ENCODE measurements at regions not wholly inside any gene's neighbourhood (a gene's known extent, or its start where the extent isn't known, plus 50 kb on each side); places are given as distances from the start of the nearest gene placed in this dataset.

DNA sequence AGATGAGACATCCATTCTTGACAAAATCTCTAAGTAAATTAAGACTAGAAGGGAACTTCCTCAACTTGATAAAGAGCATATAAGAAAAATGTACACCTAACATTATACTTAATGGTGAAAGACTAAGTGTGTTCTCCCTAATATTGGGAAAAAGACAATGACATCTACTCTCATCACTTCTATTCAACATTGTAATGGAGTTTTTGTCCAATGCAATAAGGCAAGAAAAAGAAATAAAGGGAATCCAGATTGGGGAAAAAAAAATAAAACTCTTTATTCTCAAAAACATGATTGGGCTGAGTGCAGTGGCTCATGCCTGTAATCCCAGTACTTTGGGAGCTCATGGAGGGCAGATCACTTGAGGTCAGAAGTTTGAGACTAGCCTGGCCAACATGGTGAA is 131.1 kb upstream of the JUN start:
- no peak overlapping the region for H3K4me3 ChIP-seq (ENCODE audit: low read depth, low read length, poor library complexity, severe bottlenecking)
- no peaks in the 10 kb centered on the region for H3K4me1 ChIP-seq (ENCODE audit: insufficient read depth, low read length, poor library complexity, severe bottlenecking)
- H3K27me3 ChIP-seq (replicated peaks; ENCODE audit: insufficient read depth, low read depth, low read length, poor library complexity), result no peaks in the 10 kb centered on the region
- no peak overlapping the region for H3K27ac ChIP-seq (ENCODE audit: low read depth, low read length, poor library complexity, severe bottlenecking)
- no peak for TF ChIP-seq EZH2 (IDR thresholded peaks at IDR 0.05; ENCODE audit: borderline replicate concordance, low read depth, low read length, poor library complexity, severe bottlenecking)
- TF ChIP-seq, protein P1, sequence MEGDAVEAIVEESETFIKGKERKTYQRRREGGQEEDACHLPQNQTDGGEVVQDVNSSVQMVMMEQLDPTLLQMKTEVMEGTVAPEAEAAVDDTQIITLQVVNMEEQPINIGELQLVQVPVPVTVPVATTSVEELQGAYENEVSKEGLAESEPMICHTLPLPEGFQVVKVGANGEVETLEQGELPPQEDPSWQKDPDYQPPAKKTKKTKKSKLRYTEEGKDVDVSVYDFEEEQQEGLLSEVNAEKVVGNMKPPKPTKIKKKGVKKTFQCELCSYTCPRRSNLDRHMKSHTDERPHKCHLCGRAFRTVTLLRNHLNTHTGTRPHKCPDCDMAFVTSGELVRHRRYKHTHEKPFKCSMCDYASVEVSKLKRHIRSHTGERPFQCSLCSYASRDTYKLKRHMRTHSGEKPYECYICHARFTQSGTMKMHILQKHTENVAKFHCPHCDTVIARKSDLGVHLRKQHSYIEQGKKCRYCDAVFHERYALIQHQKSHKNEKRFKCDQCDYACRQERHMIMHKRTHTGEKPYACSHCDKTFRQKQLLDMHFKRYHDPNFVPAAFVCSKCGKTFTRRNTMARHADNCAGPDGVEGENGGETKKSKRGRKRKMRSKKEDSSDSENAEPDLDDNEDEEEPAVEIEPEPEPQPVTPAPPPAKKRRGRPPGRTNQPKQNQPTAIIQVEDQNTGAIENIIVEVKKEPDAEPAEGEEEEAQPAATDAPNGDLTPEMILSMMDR (conservative IDR thresholded peaks at IDR 0.05; ENCODE audit: low read depth, low read length), result no peak
- DNase-seq (ENCODE audit: low spot score), result no peak
- CTCF ChIA-PET, result no interaction called here
- H3K36me3 ChIP-seq (ENCODE audit: insufficient read depth, low read length, poor library complexity, severe bottlenecking), result no peaks in the 10 kb centered on the region
- intact Hi-C loops (cut with micrococcal nuclease; ENCODE audit: unreplicated experiment), result no loop called here
- H3K9me3 ChIP-seq (ENCODE audit: low read depth, low read length, poor library complexity, severe bottlenecking), result peaks cover 4% of the 10 kb centered on the region
- BruUV-seq (replicated peaks), result no TSS peak
- POLR2A ChIA-PET (ENCODE audit: low non-redundant PET), result no interaction called here

DNA sequence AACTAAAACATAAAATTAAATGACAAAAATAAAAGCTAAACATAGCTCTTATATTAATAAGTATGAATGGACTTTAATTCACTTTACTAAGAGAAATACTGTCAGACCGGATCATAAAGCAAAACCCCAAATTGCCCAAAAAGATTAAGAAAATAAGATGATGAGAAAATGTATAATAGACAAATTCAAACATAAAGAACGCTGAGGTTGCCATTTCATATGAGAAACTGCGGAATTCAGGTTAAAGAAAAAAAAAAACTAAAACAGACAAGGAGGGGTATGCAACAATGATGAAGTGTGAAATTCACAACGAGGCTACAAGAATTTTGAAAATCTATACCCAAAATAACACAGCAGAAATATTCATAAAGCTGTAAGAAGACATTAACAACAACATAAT is 133.6 kb upstream of the JUN start:
- Histone ChIP-seq H3K4me3 (ENCODE audit: low read depth, low read length, poor library complexity, severe bottlenecking) (no peak overlapping the region), H3K9me3 (ENCODE audit: low read depth, low read length, poor library complexity, severe bottlenecking) (peaks cover 4% of the 10 kb centered on the region), H3K4me1 (ENCODE audit: insufficient read depth, low read length, poor library complexity, severe bottlenecking) (no peaks in the 10 kb centered on the region), H3K36me3 (ENCODE audit: insufficient read depth, low read length, poor library complexity, severe bottlenecking) (no peaks in the 10 kb centered on the region), H3K27ac (ENCODE audit: low read depth, low read length, poor library complexity, severe bottlenecking) (no peak overlapping the region), H3K27me3 (replicated peaks; ENCODE audit: insufficient read depth, low read depth, low read length, poor library complexity) (no peaks in the 10 kb centered on the region)
- no peak for DNase-seq (ENCODE audit: low spot score)
- ChIA-PET POLR2A (ENCODE audit: low non-redundant PET) (no interaction called here), CTCF (no interaction called here)
- no TSS peak for BruUV-seq (replicated peaks)
- no peak for TF ChIP-seq EZH2 (IDR thresholded peaks at IDR 0.05; ENCODE audit: borderline replicate concordance, low read depth, low read length, poor library complexity, severe bottlenecking)
- TF ChIP-seq, protein P1 (conservative IDR thresholded peaks at IDR 0.05; ENCODE audit: low read depth, low read length), result no peak
- intact Hi-C loops (cut with micrococcal nuclease; ENCODE audit: unreplicated experiment), result no loop called here

GRCh38 chr1:58919226-58919958 is 135.5 kb upstream of the JUN start:
- DNase-seq (ENCODE audit: low spot score), result no peak
- POLR2A ChIA-PET (ENCODE audit: low non-redundant PET), result no interaction called here
- Histone ChIP-seq H3K27ac (ENCODE audit: low read depth, low read length, poor library complexity, severe bottlenecking) (no peak overlapping the region), H3K4me1 (ENCODE audit: insufficient read depth, low read length, poor library complexity, severe bottlenecking) (no peaks in the 10 kb centered on the region), H3K27me3 (replicated peaks; ENCODE audit: insufficient read depth, low read depth, low read length, poor library complexity) (no peaks in the 10 kb centered on the region), H3K4me3 (ENCODE audit: low read depth, low read length, poor library complexity, severe bottlenecking) (no peak overlapping the region), H3K9me3 (ENCODE audit: low read depth, low read length, poor library complexity, severe bottlenecking) (peaks cover 4% of the 10 kb centered on the region), H3K36me3 (ENCODE audit: insufficient read depth, low read length, poor library complexity, severe bottlenecking) (no peaks in the 10 kb centered on the region)
- intact Hi-C loops (cut with micrococcal nuclease; ENCODE audit: unreplicated experiment), result no loop called here
- no TSS peak for BruUV-seq (replicated peaks)
- TF ChIP-seq, protein P1 (conservative IDR thresholded peaks at IDR 0.05; ENCODE audit: low read depth, low read length), result no peak
- no peak for TF ChIP-seq EZH2 (IDR thresholded peaks at IDR 0.05; ENCODE audit: borderline replicate concordance, low read depth, low read length, poor library complexity, severe bottlenecking)
- CTCF ChIA-PET, result no interaction called here

Data from A673 (cell line).